ENCODE measurements at regions not wholly inside any gene's neighbourhood (a gene's known extent, or its start where the extent isn't known, plus 50 kb on each side); places are given as distances from the start of the nearest gene placed in this dataset.

GRCh38 chr6:50978380-50979170 is 159.9 kb downstream of the TFAP2B start:
- TF ChIP-seq, protein P1, sequence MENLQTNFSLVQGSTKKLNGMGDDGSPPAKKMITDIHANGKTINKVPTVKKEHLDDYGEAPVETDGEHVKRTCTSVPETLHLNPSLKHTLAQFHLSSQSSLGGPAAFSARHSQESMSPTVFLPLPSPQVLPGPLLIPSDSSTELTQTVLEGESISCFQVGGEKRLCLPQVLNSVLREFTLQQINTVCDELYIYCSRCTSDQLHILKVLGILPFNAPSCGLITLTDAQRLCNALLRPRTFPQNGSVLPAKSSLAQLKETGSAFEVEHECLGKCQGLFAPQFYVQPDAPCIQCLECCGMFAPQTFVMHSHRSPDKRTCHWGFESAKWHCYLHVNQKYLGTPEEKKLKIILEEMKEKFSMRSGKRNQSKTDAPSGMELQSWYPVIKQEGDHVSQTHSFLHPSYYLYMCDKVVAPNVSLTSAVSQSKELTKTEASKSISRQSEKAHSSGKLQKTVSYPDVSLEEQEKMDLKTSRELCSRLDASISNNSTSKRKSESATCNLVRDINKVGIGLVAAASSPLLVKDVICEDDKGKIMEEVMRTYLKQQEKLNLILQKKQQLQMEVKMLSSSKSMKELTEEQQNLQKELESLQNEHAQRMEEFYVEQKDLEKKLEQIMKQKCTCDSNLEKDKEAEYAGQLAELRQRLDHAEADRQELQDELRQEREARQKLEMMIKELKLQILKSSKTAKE (CRISPR knock-in tag; IDR thresholded peaks at IDR 0.05; ENCODE audit: borderline replicate concordance), result no peak
- TF ChIP-seq RAD21 (CRISPR knock-in tag; IDR thresholded peaks at IDR 0.05) (no peak), NR3C1 (CRISPR knock-in tag; IDR thresholded peaks at IDR 0.05) (no peak), ZNF350 (CRISPR knock-in tag; IDR thresholded peaks at IDR 0.05; ENCODE audit: borderline replicate concordance, low read depth) (no peak), DNMT3B (CRISPR knock-in tag; conservative IDR thresholded peaks at IDR 0.05) (no peak), ISL2 (CRISPR knock-in tag; IDR thresholded peaks at IDR 0.05) (no peak), TAF15 (IDR thresholded peaks at IDR 0.05; ENCODE audit: low read depth, low read length, poor library complexity, severe bottlenecking) (no peak), ATF6 (CRISPR knock-in tag; conservative IDR thresholded peaks at IDR 0.05) (no peak), KDM5B (CRISPR knock-in tag; IDR thresholded peaks at IDR 0.05; ENCODE audit: borderline replicate concordance) (no peak), SOX5 (CRISPR knock-in tag; IDR thresholded peaks at IDR 0.05; ENCODE audit: borderline replicate concordance) (no peak), ZNF260 (CRISPR knock-in tag; IDR thresholded peaks at IDR 0.05; ENCODE audit: borderline replicate concordance, low read depth) (no peak), CREB1 (IDR thresholded peaks at IDR 0.05) (no peak), CREB1 (CRISPR knock-in tag; IDR thresholded peaks at IDR 0.05) (no peak), TFAP4 (IDR thresholded peaks at IDR 0.05; ENCODE audit: borderline replicate concordance, low read depth) (no peak)
- TF ChIP-seq, protein P2, sequence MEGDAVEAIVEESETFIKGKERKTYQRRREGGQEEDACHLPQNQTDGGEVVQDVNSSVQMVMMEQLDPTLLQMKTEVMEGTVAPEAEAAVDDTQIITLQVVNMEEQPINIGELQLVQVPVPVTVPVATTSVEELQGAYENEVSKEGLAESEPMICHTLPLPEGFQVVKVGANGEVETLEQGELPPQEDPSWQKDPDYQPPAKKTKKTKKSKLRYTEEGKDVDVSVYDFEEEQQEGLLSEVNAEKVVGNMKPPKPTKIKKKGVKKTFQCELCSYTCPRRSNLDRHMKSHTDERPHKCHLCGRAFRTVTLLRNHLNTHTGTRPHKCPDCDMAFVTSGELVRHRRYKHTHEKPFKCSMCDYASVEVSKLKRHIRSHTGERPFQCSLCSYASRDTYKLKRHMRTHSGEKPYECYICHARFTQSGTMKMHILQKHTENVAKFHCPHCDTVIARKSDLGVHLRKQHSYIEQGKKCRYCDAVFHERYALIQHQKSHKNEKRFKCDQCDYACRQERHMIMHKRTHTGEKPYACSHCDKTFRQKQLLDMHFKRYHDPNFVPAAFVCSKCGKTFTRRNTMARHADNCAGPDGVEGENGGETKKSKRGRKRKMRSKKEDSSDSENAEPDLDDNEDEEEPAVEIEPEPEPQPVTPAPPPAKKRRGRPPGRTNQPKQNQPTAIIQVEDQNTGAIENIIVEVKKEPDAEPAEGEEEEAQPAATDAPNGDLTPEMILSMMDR (CRISPR knock-in tag; IDR thresholded peaks at IDR 0.05), result no peak
